AG09319 (cell line): ENCODE measurements at regions not wholly inside any gene's neighbourhood (a gene's known extent, or its start where the extent isn't known, plus 50 kb on each side); places are given as distances from the start of the nearest gene placed in this dataset.

Experiments
- DNase-seq: peaks from one replicate; pipeline ENCODE4 v3.0.0-alpha.2; 2010; ENCODE audit warnings: low read depth; ENCODE audit errors: extremely low read depth
- TF ChIP-seq, protein P1 (sequence below): IDR thresholded peaks from 2 replicates; pipeline ENCODE4 v1.5.1; 2011; ENCODE audit warnings: low read depth, mild to moderate bottlenecking, inconsistent platforms, low read length, moderate library complexity

DNA sequence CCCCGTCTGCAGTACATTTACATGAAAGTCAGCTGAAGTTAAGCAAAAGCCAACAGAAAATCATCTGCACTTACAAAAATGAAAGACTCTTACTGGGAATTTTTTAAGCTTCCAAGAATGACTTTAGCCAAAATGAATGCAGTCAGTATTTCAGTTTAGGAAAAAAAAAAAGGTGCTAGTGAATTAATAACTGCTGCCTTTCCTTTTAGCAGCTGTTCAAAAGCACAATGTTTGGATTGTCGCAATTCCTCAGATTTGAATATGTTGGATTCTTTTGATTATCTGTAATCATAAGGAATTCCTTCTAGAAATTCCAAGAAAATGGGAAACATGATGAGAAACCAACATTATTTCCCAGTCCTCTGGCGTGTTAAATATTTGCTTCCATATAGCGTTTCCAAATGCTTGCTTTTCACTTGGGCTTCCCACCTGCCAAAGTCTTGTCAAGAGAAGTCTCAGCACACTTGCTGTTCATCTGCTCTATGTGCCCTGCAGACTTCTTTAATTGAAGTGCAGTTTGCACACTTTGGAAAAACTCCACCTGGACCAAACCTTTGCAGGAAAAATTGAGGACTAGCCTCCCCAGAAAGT is 653.0 kb upstream of the SLC39A10 start:
- no peak for DNase-seq
- TF ChIP-seq, protein P1, sequence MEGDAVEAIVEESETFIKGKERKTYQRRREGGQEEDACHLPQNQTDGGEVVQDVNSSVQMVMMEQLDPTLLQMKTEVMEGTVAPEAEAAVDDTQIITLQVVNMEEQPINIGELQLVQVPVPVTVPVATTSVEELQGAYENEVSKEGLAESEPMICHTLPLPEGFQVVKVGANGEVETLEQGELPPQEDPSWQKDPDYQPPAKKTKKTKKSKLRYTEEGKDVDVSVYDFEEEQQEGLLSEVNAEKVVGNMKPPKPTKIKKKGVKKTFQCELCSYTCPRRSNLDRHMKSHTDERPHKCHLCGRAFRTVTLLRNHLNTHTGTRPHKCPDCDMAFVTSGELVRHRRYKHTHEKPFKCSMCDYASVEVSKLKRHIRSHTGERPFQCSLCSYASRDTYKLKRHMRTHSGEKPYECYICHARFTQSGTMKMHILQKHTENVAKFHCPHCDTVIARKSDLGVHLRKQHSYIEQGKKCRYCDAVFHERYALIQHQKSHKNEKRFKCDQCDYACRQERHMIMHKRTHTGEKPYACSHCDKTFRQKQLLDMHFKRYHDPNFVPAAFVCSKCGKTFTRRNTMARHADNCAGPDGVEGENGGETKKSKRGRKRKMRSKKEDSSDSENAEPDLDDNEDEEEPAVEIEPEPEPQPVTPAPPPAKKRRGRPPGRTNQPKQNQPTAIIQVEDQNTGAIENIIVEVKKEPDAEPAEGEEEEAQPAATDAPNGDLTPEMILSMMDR = no peak

DNA sequence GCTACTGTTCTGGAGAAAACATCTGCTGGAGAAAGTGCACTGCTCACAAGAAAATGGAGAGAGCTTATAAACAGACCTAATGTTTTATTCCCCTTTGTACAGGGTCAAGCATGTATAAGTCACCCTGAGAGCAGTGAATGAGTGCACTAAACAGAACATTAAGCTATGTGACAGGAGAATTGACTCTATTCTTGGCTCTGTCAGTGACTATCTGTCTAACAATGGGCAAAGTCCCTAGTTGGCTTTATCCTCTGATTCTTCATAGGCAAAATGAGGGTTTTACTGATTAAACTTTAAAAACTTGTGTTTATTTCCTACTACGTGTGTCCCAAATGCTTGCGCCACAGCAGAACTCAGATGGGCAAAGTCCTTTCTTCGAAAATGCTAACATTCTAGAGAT is 655.1 kb upstream of the SLC39A10 start:
- TF ChIP-seq, protein P1 = no peak

DNA sequence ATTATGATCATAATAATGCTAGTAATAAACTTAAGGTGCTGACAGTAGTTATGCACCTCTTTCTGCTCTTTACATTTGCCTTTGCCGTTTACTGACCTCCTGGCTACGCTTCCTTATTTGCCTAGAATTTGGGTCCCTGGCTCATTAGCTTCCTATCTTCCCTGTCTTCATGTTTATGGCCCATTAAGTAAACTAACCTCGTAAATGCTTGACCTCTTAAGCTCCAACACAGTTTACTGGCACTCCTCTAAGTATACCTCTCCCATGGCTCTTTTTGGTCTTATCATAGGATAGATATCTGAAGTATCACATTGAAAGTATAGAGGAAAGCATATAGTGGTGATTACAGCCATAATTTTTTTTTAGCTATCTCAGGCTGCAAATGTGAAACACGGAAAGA is 657.3 kb upstream of the SLC39A10 start:
- DNase-seq = no peak
- TF ChIP-seq, protein P1 = no peak

More for the DNA sequence above, 655.1 kb upstream of the SLC39A10 start:
- no peak for DNase-seq

DNA sequence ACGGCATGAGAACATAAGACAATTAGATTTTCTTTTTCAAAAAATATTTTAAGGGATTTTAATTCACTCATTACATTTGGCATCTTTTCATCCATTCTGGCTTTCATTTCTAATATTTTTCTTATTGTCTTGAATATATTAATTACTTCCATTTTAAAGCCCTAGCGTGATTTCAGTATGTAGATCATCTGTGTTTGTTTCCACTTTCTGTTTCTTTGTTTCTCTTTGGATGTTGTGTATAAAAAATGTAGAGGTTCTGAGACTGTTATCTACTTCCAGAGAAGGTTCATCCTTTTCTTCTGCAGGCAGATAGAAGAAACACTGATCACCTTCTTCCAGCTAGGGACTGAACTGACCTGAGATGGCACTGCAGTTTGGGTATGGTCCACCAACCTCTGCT is 664.4 kb upstream of the SLC39A10 start:
- TF ChIP-seq, protein P1 = no peak
- DNase-seq = no peak

DNA sequence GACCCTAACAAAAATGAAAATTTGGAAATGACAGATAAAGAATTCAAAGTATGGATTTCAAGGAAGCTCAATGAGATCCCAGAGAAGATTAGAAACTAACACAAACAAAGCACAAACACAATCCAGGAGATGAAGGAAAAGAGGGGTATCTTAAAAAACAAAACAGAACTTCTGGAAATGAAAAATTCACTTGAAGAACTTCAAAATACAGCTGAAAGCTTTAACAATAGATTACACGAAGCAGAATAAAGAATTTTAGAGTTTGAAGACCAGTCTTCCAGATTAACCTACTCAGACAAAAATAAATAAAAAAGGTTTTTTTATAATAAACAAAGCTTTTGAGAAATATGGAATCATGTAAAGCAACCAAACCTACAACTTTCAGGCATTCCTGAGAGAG is 671.8 kb upstream of the SLC39A10 start:
- DNase-seq = no peak
- TF ChIP-seq, protein P1 = no peak

DNA sequence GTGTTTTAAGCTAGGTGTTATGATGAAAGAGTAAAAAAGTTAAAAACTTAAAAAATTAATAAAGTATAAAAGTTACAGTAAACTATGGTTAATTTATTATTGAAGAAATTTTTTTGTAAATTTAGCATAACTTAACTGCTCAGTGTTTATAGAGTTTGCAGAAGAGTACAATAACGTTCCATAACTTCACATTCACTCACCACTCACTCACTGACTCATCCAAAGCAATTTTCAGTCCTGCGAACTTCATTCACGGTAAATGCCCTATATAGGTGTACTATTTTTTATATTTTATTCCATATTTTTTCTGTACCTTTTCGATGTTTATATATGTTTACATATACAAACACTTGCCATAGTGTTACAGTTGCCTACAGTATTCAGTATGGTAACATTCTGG is 694.8 kb upstream of the SLC39A10 start:
- DNase-seq = no peak
- TF ChIP-seq, protein P1 = no peak

DNA sequence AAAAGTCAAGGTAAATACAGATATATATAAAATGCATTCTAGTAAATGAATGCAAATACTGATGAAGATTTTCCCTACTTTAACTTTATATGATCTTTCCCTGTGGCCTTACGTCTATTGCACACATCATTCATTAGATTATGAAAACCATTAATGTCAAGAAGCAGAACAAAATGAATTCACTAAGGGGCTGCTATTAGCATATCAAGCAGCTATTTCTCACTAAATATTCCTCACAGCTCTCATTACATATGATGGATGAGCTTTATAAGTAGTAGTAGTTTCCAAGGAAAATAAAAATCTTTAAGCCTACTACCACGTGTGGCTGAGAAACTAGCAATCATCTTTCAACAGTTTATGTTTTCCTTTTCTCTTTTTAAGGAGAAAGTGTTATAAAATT is 702.8 kb upstream of the SLC39A10 start:
- DNase-seq = no peak
- TF ChIP-seq, protein P1 = no peak
